ENCODE measurements at regions not wholly inside any gene's neighbourhood (a gene's known extent, or its start where the extent isn't known, plus 50 kb on each side); places are given as distances from the start of the nearest gene placed in this dataset.

DNA sequence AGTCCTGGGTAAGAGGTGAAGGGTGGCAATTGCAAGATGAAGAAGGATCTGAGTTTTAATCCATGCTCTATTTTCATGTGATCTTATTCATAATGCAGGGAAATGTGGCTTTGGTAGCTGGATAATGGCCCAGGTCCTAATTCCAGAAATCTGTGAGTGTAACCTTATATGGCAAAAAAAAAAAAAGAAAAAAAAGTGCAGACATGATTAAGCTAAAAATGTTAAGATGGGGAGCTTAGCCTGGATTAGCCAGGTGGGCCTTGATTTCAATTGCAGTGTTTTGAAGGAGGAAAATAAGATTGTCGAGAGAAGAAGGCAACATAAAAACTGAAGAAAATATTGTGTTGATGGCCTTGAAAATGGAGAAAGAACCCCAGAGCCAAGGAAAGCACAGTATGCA is 867.7 kb upstream of the HS3ST1 start:
- no peaks in the 10 kb centered on the region for H3K36me3 Mint-ChIP-seq
- TF ChIP-seq, protein P1, sequence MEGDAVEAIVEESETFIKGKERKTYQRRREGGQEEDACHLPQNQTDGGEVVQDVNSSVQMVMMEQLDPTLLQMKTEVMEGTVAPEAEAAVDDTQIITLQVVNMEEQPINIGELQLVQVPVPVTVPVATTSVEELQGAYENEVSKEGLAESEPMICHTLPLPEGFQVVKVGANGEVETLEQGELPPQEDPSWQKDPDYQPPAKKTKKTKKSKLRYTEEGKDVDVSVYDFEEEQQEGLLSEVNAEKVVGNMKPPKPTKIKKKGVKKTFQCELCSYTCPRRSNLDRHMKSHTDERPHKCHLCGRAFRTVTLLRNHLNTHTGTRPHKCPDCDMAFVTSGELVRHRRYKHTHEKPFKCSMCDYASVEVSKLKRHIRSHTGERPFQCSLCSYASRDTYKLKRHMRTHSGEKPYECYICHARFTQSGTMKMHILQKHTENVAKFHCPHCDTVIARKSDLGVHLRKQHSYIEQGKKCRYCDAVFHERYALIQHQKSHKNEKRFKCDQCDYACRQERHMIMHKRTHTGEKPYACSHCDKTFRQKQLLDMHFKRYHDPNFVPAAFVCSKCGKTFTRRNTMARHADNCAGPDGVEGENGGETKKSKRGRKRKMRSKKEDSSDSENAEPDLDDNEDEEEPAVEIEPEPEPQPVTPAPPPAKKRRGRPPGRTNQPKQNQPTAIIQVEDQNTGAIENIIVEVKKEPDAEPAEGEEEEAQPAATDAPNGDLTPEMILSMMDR (conservative IDR thresholded peaks at IDR 0.05), result no peak
- no peak overlapping the region for H3K27ac Mint-ChIP-seq
- no peaks in the 10 kb centered on the region for H3K9me3 Mint-ChIP-seq
- H3K27me3 Mint-ChIP-seq, result no peaks in the 10 kb centered on the region
- no peak overlapping the region for H3K4me3 Mint-ChIP-seq
- DNase-seq (ENCODE audit: extremely low spot score, unreplicated experiment), result no peak
- H3K4me1 Mint-ChIP-seq (ENCODE audit: unreplicated experiment), result no peaks in the 10 kb centered on the region

DNA sequence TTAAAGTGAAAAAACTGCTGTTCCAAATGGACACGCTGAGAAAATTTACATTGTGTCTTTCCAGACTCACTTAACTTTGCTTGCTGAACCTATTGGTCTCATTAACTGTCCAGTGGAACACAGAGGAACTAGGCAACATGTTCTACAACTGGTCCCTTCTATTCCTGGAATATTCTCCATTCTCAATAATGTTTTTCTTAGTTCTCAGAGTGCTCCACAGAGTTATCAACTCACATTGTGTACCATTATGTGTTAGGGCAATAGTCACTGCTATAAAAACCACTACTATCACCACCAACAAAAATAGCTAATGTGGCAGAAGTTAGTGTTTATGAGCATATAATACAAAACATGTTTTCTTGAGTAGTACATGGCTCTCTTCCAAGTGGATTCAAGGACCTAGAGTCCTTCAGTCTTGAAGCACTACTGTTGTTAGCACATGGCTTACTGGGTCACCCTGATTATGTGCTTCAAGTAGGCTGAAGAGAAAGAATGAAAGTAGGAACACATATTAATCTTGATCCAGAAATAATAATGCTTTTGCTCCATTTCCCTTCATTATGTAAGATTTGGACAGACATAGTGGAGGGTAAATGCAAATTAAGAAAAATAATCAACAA is 865.3 kb upstream of the HS3ST1 start:
- H3K4me3 Mint-ChIP-seq, result no peak overlapping the region
- DNase-seq (ENCODE audit: extremely low spot score, unreplicated experiment), result no peak
- TF ChIP-seq, protein P1 (conservative IDR thresholded peaks at IDR 0.05), result no peak
- no peaks in the 10 kb centered on the region for H3K27me3 Mint-ChIP-seq
- H3K4me1 Mint-ChIP-seq (ENCODE audit: unreplicated experiment), result no peaks in the 10 kb centered on the region
- no peaks in the 10 kb centered on the region for H3K36me3 Mint-ChIP-seq
- H3K27ac Mint-ChIP-seq, result no peak overlapping the region
- no peaks in the 10 kb centered on the region for H3K9me3 Mint-ChIP-seq

DNA sequence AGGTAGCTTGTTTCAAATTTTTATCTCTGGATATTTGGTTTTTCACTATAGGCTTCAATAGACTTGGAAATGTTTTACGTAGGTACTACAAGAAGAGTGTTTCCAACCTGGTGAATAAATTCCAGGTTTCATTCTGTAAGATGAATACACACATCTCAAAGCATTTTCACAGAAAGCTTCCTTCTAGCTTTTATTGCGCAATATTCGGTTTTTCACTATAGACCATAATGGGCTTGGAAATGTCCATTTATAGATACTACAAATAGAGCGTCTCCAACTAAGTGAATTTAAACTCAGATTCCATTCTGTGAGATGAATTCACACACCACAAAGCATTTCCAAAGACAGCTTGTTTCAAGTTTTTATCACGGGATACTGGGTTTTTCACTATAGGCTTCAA is 857.7 kb upstream of the HS3ST1 start:
- H3K4me1 Mint-ChIP-seq (ENCODE audit: unreplicated experiment), result no peaks in the 10 kb centered on the region
- TF ChIP-seq, protein P1 (conservative IDR thresholded peaks at IDR 0.05), result no peak
- H3K27me3 Mint-ChIP-seq, result no peaks in the 10 kb centered on the region
- no peak for DNase-seq (ENCODE audit: extremely low spot score, unreplicated experiment)
- H3K36me3 Mint-ChIP-seq, result no peaks in the 10 kb centered on the region
- H3K27ac Mint-ChIP-seq, result no peak overlapping the region
- no peaks in the 10 kb centered on the region for H3K9me3 Mint-ChIP-seq
- H3K4me3 Mint-ChIP-seq, result no peak overlapping the region

DNA sequence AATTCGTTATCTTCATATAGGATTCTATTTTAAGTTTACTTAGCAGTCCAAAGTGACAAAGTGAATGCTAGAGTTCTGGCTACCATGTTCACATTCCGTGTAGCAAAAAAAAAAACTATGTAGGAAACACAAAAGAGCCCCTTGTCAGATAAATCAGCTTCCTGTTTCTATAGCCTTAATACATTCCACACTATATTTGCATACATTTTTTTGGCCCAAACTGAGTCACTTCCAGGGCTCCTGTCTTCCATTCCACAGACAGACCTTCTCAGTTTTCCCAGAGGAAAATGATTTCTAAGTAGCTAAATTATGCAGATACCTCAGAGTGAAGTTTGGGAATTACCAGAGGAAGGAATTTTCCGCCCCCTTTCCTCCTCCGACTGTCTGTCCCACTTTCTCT is 841.9 kb upstream of the HS3ST1 start:
- no peak overlapping the region for H3K4me3 Mint-ChIP-seq
- H3K27me3 Mint-ChIP-seq, result no peaks in the 10 kb centered on the region
- H3K4me1 Mint-ChIP-seq (ENCODE audit: unreplicated experiment), result no peaks in the 10 kb centered on the region
- H3K36me3 Mint-ChIP-seq, result no peaks in the 10 kb centered on the region
- no peaks in the 10 kb centered on the region for H3K9me3 Mint-ChIP-seq
- DNase-seq (ENCODE audit: extremely low spot score, unreplicated experiment), result no peak
- no peak overlapping the region for H3K27ac Mint-ChIP-seq
- TF ChIP-seq, protein P1 (conservative IDR thresholded peaks at IDR 0.05), result no peak

DNA sequence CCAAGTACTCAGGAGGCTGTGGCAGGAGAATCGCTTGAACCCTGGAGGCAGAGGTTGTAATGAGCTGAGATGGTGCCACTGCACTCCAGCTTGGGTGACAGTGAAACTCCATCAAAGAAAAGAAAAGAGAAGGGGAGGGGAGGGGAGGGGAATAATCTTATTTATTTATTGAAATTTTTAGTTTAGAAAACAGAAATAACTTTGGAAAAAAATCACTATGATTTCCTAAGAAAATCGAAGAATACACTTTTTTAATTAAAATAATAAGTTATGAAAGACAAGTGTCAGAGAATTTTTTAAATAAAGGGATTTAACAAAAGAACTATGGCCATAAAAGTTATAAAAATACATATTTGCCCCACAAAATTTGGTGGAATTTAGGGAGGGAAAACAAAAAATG is 836.9 kb upstream of the HS3ST1 start:
- no peak overlapping the region for H3K4me3 Mint-ChIP-seq
- no peak overlapping the region for H3K27ac Mint-ChIP-seq
- TF ChIP-seq, protein P1 (conservative IDR thresholded peaks at IDR 0.05), result no peak
- H3K4me1 Mint-ChIP-seq (ENCODE audit: unreplicated experiment), result no peaks in the 10 kb centered on the region
- H3K9me3 Mint-ChIP-seq, result peaks cover 5% of the 10 kb centered on the region
- no peak for DNase-seq (ENCODE audit: extremely low spot score, unreplicated experiment)
- H3K36me3 Mint-ChIP-seq, result no peaks in the 10 kb centered on the region
- no peaks in the 10 kb centered on the region for H3K27me3 Mint-ChIP-seq

DNA sequence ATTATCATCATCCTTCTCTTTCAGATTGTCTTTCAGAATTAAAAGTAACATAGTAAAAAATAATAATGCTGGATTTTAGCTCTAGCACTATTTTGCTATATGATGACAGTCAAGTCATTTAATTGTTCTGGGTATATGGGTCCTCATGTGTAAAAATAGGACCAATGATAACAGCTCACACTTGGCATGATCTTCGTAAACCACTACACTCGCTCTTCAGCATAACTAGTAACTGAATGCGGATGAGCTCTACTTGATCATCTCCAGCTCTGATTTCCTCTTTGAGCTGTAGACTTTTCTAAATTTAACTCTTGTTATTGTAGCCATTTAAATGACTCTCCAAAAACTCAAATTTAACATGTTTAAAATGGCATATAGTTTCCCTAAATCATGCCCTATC is 831.8 kb upstream of the HS3ST1 start:
- DNase-seq (ENCODE audit: extremely low spot score, unreplicated experiment), result no peak
- H3K9me3 Mint-ChIP-seq, result peaks cover 5% of the 10 kb centered on the region
- TF ChIP-seq, protein P1 (conservative IDR thresholded peaks at IDR 0.05), result no peak
- H3K4me3 Mint-ChIP-seq, result no peak overlapping the region
- H3K27ac Mint-ChIP-seq, result no peak overlapping the region
- H3K36me3 Mint-ChIP-seq, result no peaks in the 10 kb centered on the region
- H3K4me1 Mint-ChIP-seq (ENCODE audit: unreplicated experiment), result no peaks in the 10 kb centered on the region
- H3K27me3 Mint-ChIP-seq, result no peaks in the 10 kb centered on the region

Data from type B pancreatic cell (in vitro differentiated cells).